Fibroblast of lung (primary cell): ENCODE measurements at regions not wholly inside any gene's neighbourhood (a gene's known extent, or its start where the extent isn't known, plus 50 kb on each side); places are given as distances from the start of the nearest gene placed in this dataset.

Source experiments
- DNase-seq, 2 donors: peaks; one replicate each; pipeline versions ENCODE4 v3.0.0 to v3.0.0-alpha.2; 2010; ENCODE audit warnings: low read depth in 2 of 2
- H2AFZ ChIP-seq: 2 replicates; pipeline ENCODE4 v1.5.1; 2012; ENCODE audit warnings: low read length, control low read depth, inconsistent platforms
- H3K27ac ChIP-seq: 2 replicates; pipeline ENCODE4 v1.5.1; 2011; ENCODE audit warnings: low read length, control low read depth; ENCODE audit not compliant: insufficient read depth
- H3K27me3 ChIP-seq: 2 replicates; pipeline ENCODE4 v1.5.1; 2011; ENCODE audit warnings: mild to moderate bottlenecking, low read length; ENCODE audit not compliant: control insufficient read depth, insufficient read depth
- H3K36me3 ChIP-seq: 2 replicates; pipeline ENCODE4 v1.5.1; 2011; ENCODE audit warnings: low read length; ENCODE audit not compliant: control insufficient read depth, insufficient read depth
- H3K4me1 ChIP-seq: 2 replicates; pipeline ENCODE4 v1.5.1; 2011; ENCODE audit warnings: low read length; ENCODE audit not compliant: control insufficient read depth, insufficient read depth; ENCODE audit errors: extremely low read depth
- H3K4me2 ChIP-seq: 2 replicates; pipeline ENCODE4 v1.5.1; 2011; ENCODE audit warnings: low read length, control low read depth; ENCODE audit not compliant: insufficient read depth; ENCODE audit errors: extremely low read depth
- H3K4me3 ChIP-seq, 4 experiments: fragments of 200-600 bp in 1 of 4; sonication (generic) in 1 of 4; replicated peaks in 1 of 4; 2 replicates each; pipeline ENCODE4 v1.5.1; 2011 to 2016; ENCODE audit warnings: low read length in 4 of 4, low read depth in 3 of 4, mild to moderate bottlenecking in 3 of 4, control low read depth in 2 of 4, inconsistent platforms in 1 of 4, mixed read lengths in 1 of 4; ENCODE audit not compliant: insufficient read depth in 1 of 4; ENCODE audit errors: control extremely low read depth in 1 of 4
- H3K79me2 ChIP-seq: 2 replicates; pipeline ENCODE4 v1.5.1; 2012; ENCODE audit warnings: mild to moderate bottlenecking, low read length, inconsistent platforms; ENCODE audit not compliant: control insufficient read depth, insufficient read depth
- H3K9ac ChIP-seq: 2 replicates; pipeline ENCODE4 v1.5.1; 2011; ENCODE audit warnings: mild to moderate bottlenecking, low read length, control low read depth; ENCODE audit not compliant: insufficient read depth
- H3K9me3 ChIP-seq: 2 replicates; pipeline ENCODE4 v1.5.1; 2012; ENCODE audit warnings: low read depth, low read length; ENCODE audit not compliant: control insufficient read depth, insufficient read depth
- H4K20me1 ChIP-seq: 2 replicates; pipeline ENCODE4 v1.5.1; 2011; ENCODE audit warnings: low read length; ENCODE audit not compliant: control insufficient read depth, insufficient read depth; ENCODE audit errors: extremely low read depth
- CTCF ChIP-seq, 2 donors: IDR thresholded peaks in 1 of 2; conservative IDR thresholded peaks in 1 of 2; 1 replicate in 1 of 2; 2 replicates in 1 of 2; pipeline ENCODE4 v1.5.1; 2011 to 2012; ENCODE audit warnings: low read length in 2 of 2, control low read depth in 1 of 2, inconsistent platforms in 1 of 2, low read depth in 1 of 2, mild to moderate bottlenecking in 1 of 2
- EZH2 ChIP-seq: IDR thresholded peaks from 2 replicates; pipeline ENCODE4 v1.5.1; 2012; ENCODE audit warnings: low read length, control low read depth, mild to moderate bottlenecking; ENCODE audit errors: missing control alignments

DNA sequence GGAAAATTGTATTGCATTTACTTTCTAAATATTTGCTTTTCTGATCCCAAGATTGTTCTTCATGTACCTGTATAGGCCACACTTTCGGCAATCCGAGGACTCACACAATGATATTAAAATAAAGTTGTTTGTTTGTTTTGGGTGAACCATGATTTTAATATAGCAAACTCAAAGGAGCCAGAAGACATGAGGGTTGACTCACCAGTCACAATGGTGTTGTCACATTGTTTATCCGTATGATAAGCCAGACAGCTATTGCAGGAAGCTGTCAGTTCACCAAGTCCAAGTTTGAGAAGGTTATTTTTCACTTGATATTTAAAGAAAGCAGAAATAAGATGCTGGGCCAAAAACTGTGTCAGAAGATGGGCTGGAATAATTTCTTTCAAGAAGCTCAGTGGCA lies 67.1 kb upstream of the CPM start:
- H2AFZ ChIP-seq: no peak overlapping the region
- H3K9ac ChIP-seq: no peak overlapping the region
- TF ChIP-seq CTCF (conservative IDR thresholded peaks at IDR 0.05 in 1 of 2, IDR thresholded peaks at IDR 0.05 in 1 of 2; ENCODE audit: low read depth in 1 of 2, low read length in 2 of 2) (no peak), EZH2 (no peak)
- H3K79me2 ChIP-seq: no peaks in the 10 kb centered on the region
- no peaks in the 10 kb centered on the region for H3K9me3 ChIP-seq
- no peaks in the 10 kb centered on the region for H4K20me1 ChIP-seq
- no peak overlapping the region for H3K4me2 ChIP-seq
- peaks cover 3% of the 10 kb centered on the region for H3K4me1 ChIP-seq
- no peak overlapping the region for H3K4me3 ChIP-seq
- no peaks in the 10 kb centered on the region for H3K36me3 ChIP-seq
- H3K27ac ChIP-seq: no peak overlapping the region
- no peaks in the 10 kb centered on the region for H3K27me3 ChIP-seq
- no peak for DNase-seq

DNA sequence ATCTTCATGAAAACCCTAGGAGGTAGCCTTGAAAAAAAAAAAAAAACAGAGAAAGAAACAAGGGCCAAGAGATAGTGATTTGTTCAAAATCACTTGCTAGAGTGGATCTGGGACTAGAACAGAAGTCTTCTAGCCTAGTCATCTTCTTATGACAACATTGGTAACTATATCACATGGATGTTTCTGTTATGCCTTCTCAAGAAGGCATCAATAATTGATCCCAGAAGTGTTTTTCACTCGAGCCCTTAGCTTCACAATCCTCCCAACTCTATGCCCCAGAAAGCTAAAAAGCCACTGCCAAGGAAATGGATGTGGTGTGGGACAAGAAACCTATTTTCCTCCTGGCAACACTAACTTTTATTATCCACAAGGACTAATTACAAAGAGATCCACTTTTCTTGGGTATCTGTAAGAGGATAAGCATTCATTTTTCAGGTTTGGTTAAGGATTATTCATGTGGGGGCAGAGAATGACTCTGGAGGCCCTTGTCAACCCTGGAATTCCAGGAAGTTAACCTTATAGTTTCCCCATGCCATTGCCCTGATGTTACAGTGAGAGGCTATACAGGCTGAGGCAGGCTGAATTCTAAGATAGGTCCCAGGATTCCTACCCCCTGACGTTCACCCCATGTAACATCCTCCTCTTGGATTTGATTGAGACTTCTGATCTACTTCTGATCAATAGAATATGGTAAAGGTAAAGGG lies 67.7 kb upstream of the CPM start:
- Histone ChIP-seq H3K4me2 (no peak overlapping the region), H3K79me2 (no peaks in the 10 kb centered on the region), H3K27me3 (no peaks in the 10 kb centered on the region), H3K36me3 (no peaks in the 10 kb centered on the region), H3K27ac (no peak overlapping the region), H4K20me1 (no peaks in the 10 kb centered on the region), H3K9me3 (no peaks in the 10 kb centered on the region), H3K4me3 (no peak overlapping the region), H2AFZ (peak overlapping the region; percentile 3), H3K4me1 (peaks cover 3% of the 10 kb centered on the region), H3K9ac (no peak overlapping the region)
- DNase-seq: peak in 1 of 2 donors; percentile 75
- TF ChIP-seq EZH2 (no peak), CTCF (conservative IDR thresholded peaks at IDR 0.05 in 1 of 2, IDR thresholded peaks at IDR 0.05 in 1 of 2; ENCODE audit: low read depth in 1 of 2, low read length in 2 of 2) (no peak)

GRCh38 chr12:69001251-69001650 lies 68.3 kb upstream of the CPM start:
- no peak overlapping the region for H3K9ac ChIP-seq
- H3K4me2 ChIP-seq: no peak overlapping the region
- peaks cover 4% of the 10 kb centered on the region for H3K4me1 ChIP-seq
- no peaks in the 10 kb centered on the region for H3K9me3 ChIP-seq
- H3K4me3 ChIP-seq: no peak overlapping the region
- no peaks in the 10 kb centered on the region for H3K27me3 ChIP-seq
- H2AFZ ChIP-seq: peak overlapping the region; percentile 3
- H4K20me1 ChIP-seq: no peaks in the 10 kb centered on the region
- H3K79me2 ChIP-seq: no peaks in the 10 kb centered on the region
- DNase-seq: no peak
- no peaks in the 10 kb centered on the region for H3K36me3 ChIP-seq
- H3K27ac ChIP-seq: no peak overlapping the region
- no peak for TF ChIP-seq EZH2
- TF ChIP-seq CTCF (conservative IDR thresholded peaks at IDR 0.05 in 1 of 2, IDR thresholded peaks at IDR 0.05 in 1 of 2; ENCODE audit: low read depth in 1 of 2, low read length in 2 of 2): no peak
